Prostate gland (tissue), 2 donors: ENCODE measurements at regions not wholly inside any gene's neighbourhood (a gene's known extent, or its start where the extent isn't known, plus 50 kb on each side); places are given as distances from the start of the nearest gene placed in this dataset.

Source experiments
- CTCF ChIP-seq, 4 experiments: fragments of 200-600 bp in 2 of 4; fragments of 450-650 bp in 2 of 4; sonication (generic) in 2 of 4; IDR thresholded peaks; 1 replicate in 3 of 4; 2 replicates in 1 of 4; pipeline ENCODE4 v1.5.1; 2016 to 2019; ENCODE audit warnings: antibody characterized with exemption in 4 of 4, mild to moderate bottlenecking in 2 of 4, moderate library complexity in 2 of 4
- POLR2A ChIP-seq: fragments of 450-650 bp; IDR thresholded peaks from one replicate; pipeline ENCODE4 v1.6.1; 2016; ENCODE audit warnings: antibody characterized with exemption, mild to moderate bottlenecking

DNA sequence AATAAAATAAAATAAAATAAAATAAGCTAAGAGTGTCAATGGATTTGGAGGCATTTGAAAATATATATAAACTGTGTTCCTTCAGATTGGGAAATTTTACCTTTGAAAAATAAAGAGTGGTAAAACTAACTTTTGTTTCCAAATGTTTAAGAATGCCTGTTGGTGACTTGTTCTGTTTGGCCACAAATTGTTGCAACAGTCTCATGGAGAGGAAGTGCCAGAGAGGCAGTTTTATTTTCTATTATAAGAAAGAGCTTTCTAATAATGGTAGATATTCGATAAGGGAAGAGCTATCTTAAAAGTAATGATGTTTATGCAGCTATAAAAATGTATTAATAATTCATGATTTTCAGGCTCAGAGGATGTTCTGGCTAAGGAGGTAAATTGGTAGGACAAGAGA lies 68.8 kb upstream of the MDGA2 start:
- no peak for TF ChIP-seq POLR2A
- no peak for TF ChIP-seq CTCF (IDR thresholded peaks at IDR 0.05)
